Heart left ventricle (tissue), 13 donors: ENCODE measurements at regions not wholly inside any gene's neighbourhood (a gene's known extent, or its start where the extent isn't known, plus 50 kb on each side); places are given as distances from the start of the nearest gene placed in this dataset.

ENCODE experiments used
- CTCF ChIP-seq, 12 donors: fragments of 200-600 bp; sonication (generic) in 4 of 12; IDR thresholded peaks; one replicate each; pipeline versions ENCODE4 v1.5.0 to v1.8.0; 2018 to 2022; ENCODE audit warnings: antibody characterized with exemption in 12 of 12, mild to moderate bottlenecking in 5 of 12
- POLR2A ChIP-seq, 2 donors: fragments of 450-650 bp; IDR thresholded peaks; one replicate each; pipeline ENCODE4 v1.6.1; 2017; ENCODE audit warnings: antibody characterized with exemption in 2 of 2, mild to moderate bottlenecking in 2 of 2, moderate library complexity in 2 of 2
- donor health status: ischemic (EF 13 %, LVEDD 7.1; RV severe dilation, severe dysfunction).
- donor health status: DM: no; HTN: yes; CAD: no.
- donor health status: DM: no; HTN: no; CAD: no.
- donor health status: ischemic (EF 25% LVEDD 6.9; RV normal size, moderate dysfunction).
- donor health status: ischemic (EF 25% LVEDD 5.7; RV mildly dilated, moderate dysfunction).
- donor health status: ischemic (EF 35%, LVEDD 5.7; RV mildly dilated, moderate dysfunction).
- donor health status: nonischemic (EF 11% LVEDD 7.7; RV severe dilation, severe dysfunction).
- donor health status: DM: yes; HTN: yes; CAD: no.
- donor health status: PGD.
- donor health status: ischemic (EF 29% LVEDD 5.4; RV normal size, mild dysfunction).
- donor health status: nonischemic (EF 23%, LVEDD 6.1; RV moderate dilation, normal function).

GRCh38 chr6:132142308-132142707 is 191.1 kb upstream of the CCN2 start:
- no peak for TF ChIP-seq CTCF (IDR thresholded peaks at IDR 0.05)
- TF ChIP-seq POLR2A (IDR thresholded peaks at IDR 0.05): no peak
